IPS-18c (cell line): ENCODE measurements at regions not wholly inside any gene's neighbourhood (a gene's known extent, or its start where the extent isn't known, plus 50 kb on each side); places are given as distances from the start of the nearest gene placed in this dataset.

Experiments used
- H3K4me3 ChIP-seq: 2 replicates; pipeline ENCODE4 v1.7.0; 2013; ENCODE audit warnings: low read depth, mild to moderate bottlenecking, low read length, moderate library complexity; ENCODE audit not compliant: insufficient read depth
- H3K9me3 ChIP-seq: one replicate; pipeline ENCODE4 v1.6.1; 2013; ENCODE audit warnings: mild to moderate bottlenecking, low read length, moderate library complexity; ENCODE audit not compliant: control insufficient read depth, insufficient read depth

DNA sequence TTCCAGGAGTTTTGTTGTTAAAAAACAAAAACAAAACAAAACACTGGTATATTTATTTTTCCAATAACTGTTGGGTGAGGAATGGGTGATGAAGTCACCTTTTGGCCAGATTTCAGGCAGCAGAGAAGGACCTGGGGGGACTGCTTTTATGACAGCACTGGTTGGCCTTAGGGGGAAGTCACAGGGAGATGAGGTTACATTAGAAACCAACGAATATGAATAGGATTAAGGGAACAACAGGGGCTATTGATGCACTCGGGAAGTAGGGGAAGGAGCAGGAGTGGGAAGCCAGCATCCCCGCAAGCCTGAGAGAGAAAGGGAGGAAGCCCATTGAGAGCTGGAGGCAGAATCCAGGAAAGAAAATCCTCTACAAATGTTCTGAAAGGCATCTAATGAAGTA, 958.4 kb downstream of the TYW1 start:
- H3K4me3 ChIP-seq, result no peak overlapping the region
- peaks cover 38% of the 10 kb centered on the region for H3K9me3 ChIP-seq

- Histone ChIP-seq H3K4me3 (no peak overlapping the region), H3K9me3 (peaks cover 23% of the 10 kb centered on the region)
Measured at GRCh38 chr7:67962863-67963262, 966.2 kb downstream of the TYW1 start.

DNA sequence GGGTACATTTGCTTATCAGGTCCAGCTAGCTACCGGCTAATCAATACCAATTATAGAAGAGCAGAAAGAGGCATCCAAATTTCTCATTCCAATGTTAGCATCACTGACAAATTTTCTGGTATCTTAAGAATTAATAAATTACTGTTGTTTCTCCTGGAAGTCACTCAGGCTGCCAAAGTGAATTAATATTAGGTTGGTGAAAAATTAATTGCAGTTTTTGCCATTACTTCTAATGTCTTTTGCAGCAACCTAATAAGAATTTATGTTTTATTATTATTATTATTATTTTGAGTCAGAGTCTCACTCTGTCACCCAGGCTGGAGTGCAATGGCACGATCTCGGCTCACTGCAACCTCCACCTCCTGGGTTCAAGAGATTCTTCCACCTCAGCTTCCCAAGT, 979.9 kb downstream of the TYW1 start:
- no peak overlapping the region for H3K4me3 ChIP-seq
- peaks cover 25% of the 10 kb centered on the region for H3K9me3 ChIP-seq

DNA sequence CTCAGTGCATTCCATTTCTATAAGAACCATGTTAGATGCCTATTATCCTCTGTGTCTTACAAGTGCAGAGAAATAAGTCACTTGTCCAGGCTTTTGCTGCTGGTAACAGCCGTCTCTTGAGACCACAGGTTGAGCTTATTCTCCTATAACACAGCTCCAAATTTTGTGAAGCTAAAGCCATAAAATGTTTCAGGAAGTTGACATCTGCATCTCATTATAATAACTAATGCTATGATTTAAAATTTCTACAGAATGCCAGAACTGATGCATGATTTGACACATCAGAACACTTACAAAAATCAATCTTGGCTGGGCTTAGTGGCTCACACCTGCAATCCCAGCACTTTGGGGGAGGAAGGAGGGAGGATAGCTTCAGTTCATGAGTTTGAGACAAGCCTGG, 986.9 kb downstream of the TYW1 start:
- H3K4me3 ChIP-seq, result no peak overlapping the region
- H3K9me3 ChIP-seq, result peaks cover 29% of the 10 kb centered on the region

GRCh38 chr7:67984326-67984725, 987.7 kb downstream of the TYW1 start:
- H3K9me3 ChIP-seq, result peaks cover 26% of the 10 kb centered on the region
- H3K4me3 ChIP-seq, result no peak overlapping the region

DNA sequence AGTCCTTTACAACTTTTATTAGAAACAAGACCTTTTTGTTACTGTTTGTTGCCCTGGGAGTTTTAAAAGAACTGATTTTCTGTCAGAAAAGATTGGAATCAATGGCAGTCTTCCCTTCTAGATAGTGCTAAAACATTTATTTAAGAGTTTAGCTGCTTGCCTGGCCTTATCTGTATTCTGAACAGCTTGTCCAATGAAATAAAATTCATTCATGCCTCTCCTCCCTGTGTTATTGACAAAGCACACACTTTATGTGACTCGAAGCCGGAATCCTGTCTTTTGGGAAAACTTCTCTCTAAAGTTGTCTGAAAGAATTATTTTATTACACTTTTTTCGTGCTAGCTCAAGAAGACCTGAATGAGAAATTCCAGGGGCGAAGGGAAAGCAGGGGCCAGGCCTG, 992.5 kb downstream of the TYW1 start:
- peaks cover 27% of the 10 kb centered on the region for H3K9me3 ChIP-seq
- no peak overlapping the region for H3K4me3 ChIP-seq

DNA sequence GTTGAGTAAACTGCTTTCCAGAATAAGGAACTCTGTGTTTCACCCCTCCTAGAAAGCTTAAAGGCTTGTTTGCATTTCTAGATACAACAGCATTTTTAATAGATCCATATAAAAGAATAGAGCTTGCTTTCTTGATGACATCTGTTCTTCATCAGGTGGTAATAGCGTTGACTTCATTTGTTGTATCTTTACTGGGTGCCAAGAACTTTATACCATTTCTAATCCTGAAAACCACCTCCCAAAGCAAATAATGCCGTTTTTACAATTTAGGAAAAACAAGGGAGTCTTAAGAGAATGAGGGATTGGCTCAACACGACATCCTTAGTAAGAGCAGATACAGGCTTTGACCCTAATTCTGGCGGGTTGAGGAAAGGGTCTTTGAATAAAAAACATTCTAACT, 993.4 kb downstream of the TYW1 start:
- H3K4me3 ChIP-seq, result no peak overlapping the region
- H3K9me3 ChIP-seq, result peaks cover 29% of the 10 kb centered on the region

DNA sequence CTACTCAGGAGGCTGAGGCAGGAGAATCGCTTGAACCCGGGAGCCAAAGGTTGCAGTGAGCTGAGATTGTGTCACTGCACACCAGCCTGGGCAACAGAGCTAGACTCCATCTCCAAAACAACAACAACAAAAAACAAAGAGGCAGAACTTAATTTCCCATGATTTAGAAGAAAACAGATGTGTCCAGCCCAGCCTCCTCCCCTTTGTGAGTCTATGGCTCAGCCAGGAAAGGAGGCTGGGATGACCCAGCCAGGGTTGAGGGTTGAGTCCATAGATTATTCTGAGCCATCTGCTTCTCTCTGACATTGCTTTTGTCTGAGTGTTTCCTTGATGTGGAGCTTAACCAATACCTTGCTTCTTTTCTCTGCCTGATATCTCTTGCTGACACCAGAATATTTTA, 994.1 kb downstream of the TYW1 start:
- Histone ChIP-seq H3K4me3 (no peak overlapping the region), H3K9me3 (peaks cover 27% of the 10 kb centered on the region)

GRCh38 chr7:67992287-67992686, 995.7 kb downstream of the TYW1 start:
- no peak overlapping the region for H3K4me3 ChIP-seq

DNA sequence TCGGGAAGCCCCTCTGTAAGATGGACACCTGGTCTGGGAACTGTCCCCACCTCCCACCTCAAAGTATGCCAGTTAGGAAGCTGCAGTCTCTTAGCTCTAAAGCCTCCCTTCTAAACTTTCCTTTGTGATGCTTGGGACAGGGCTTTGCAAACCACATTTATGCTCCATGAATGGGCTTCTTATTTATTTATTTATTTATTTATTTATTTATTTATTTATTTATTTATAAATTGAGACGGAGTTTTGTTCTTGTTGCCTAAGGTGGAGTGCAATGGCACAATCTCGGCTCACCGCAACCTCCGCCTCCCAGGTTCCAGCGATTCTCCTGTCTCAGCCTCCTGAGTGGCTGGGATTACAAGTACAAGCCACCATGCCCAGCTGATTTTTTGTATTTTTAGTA, 1009.4 kb downstream of the TYW1 start:
- H3K4me3 ChIP-seq, result no peak overlapping the region
- peaks cover 39% of the 10 kb centered on the region for H3K9me3 ChIP-seq

More at GRCh38 chr7:67992287-67992686, 995.7 kb downstream of the TYW1 start:
- H3K9me3 ChIP-seq, result peaks cover 30% of the 10 kb centered on the region

DNA sequence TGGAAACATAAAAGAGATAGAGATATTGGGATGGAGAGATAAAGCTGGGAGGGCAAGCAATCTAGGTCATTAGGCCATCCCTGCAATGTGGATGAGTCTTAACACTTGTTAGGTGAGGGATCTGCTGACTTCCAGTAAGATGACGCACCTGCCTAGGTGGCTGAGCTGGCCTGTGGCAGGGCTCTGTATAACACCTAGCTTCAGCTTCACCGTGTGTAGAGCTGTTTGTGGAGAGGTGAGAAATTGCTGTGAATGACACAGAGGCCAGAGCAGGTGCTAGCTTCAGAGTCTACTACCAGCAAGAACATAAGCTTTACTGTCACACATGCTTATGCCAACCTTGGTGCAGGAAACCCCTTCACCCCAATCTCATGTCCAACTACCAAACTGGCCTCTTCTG, 1010.0 kb downstream of the TYW1 start:
- peaks cover 33% of the 10 kb centered on the region for H3K9me3 ChIP-seq
- no peak overlapping the region for H3K4me3 ChIP-seq

DNA sequence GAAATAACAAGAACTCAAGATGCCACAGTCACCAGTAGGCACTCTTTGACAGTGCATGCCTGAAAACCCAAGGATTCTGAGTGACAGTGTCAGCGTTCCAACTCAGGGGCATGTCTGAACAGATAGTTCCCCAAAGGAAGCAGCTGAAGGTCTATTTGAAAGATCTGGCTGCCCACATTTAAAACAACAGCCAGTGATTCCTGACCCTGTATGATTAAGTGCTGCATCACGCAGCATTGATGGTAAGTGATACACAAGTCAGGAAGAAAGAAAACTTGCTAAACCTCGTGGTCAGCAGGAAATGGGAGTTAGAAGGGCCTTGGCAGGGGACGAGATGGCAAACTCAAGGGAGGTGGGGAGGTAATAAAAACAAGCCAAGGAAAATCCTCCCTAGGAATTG, 1013.1 kb downstream of the TYW1 start:
- Histone ChIP-seq H3K4me3 (no peak overlapping the region), H3K9me3 (peaks cover 38% of the 10 kb centered on the region)

- Histone ChIP-seq H3K4me3 (no peak overlapping the region), H3K9me3 (peaks cover 32% of the 10 kb centered on the region)
Measured at GRCh38 chr7:68014031-68014736, 1017.6 kb downstream of the TYW1 start.

DNA sequence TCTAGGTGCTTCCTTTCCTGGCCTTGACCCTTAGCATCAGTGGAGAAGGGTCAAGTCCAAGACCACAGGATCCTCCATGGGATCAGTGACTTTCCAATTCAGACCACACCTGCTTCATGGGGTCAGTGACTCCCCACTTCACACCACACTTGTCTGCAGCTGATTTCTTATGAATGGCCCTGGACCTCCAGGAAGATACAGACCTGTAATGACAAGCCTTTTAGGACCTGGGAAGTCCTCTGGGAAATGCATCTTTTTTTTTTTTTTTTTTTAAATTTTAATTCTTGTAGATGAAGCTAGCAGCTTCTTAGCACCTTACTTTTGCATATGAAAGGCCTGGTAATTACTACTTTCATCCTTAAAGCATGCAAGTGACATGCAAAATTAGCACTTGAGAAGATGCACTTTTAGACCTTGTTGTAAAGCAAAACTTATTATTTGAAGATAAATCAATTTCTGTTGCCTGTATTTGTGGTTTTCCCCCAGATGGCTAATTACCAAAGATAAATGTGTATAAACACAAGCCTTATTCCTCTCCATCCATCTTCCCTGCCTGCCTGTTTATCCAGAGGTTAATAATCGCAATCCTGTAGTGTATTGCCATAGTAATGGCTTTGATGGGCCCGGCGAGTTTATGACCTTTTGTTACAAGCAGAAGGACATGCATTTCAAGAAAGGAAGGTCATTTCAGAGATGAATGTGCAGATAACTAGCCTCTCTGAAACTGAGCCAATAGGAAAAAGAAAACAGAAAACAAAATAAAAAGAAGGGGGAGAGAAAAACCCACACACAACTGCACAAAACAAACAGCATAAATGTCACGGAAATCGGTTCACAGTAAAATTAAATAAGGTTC, 1018.7 kb downstream of the TYW1 start:
- Histone ChIP-seq H3K9me3 (peaks cover 38% of the 10 kb centered on the region), H3K4me3 (no peak overlapping the region; the same call in 1 of the 2 replicates)

- no peak overlapping the region for H3K4me3 ChIP-seq
- peaks cover 36% of the 10 kb centered on the region for H3K9me3 ChIP-seq
Measured at GRCh38 chr7:68015978-68016532, 1019.4 kb downstream of the TYW1 start.

DNA sequence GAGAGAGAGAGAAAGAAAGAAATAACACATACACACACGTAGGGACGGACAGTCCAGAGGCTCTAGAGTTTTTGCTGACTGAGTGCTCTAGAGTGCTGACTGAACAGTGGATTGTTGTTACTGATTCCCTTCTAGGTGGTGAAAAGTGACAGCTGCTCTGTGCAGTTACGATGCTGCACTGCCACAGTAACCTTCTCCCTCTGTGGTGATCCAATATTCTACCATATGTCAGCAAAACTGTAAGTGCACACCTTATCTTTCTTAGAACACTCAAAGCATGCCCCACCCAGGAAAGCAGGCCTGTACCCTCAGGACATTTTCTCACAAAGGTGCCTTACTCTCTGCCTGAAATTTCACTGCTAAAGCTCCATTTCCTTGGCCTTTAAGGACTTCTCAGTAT, 1023.5 kb downstream of the TYW1 start:
- Histone ChIP-seq H3K9me3 (peaks cover 37% of the 10 kb centered on the region), H3K4me3 (no peak overlapping the region; the same call in 1 of the 2 replicates)

DNA sequence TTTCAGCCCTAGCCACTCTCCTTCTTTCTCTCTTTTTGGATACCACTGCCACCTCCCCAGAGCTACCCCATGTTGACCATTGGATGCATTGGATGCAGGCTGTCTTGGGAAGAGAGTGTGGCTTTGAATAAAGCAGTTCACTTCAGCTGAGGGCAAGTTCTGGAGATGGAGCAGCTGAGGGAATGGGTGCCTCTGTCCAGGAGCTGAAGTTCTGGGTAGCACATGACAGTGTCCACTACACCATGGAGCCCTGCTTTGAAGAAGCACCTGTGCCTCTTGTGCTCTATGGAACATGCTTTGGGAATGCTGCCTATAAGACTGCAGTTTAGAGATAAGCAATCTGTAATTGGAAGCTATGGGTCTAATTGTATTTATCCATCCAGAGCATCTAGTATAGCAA, 1028.7 kb downstream of the TYW1 start:
- Histone ChIP-seq H3K9me3 (peaks cover 35% of the 10 kb centered on the region), H3K4me3 (no peak overlapping the region)

DNA sequence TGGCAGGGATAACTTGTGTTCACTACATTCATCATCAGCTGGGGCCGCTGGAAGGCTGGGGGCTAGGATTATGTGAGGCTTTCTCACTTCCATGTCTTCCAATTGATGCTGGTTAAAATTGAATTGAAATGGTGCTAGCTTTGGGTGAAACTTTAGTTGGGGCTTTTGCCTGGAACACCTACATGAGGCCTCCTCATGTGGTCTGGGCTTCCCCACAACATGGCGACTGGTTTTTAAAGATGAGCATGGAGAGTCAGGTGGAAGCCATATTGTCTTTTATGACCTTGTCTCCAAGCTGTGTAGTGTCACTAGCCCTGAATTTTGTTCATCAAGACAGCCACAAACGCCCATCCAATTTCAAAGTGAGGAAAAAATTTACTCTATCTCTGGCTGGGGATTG, 1033.9 kb downstream of the TYW1 start:
- no peak overlapping the region for H3K4me3 ChIP-seq
- peaks cover 28% of the 10 kb centered on the region for H3K9me3 ChIP-seq
